Embryonic facial prominence (tissue), 1 donor: ENCODE measurements at regions not wholly inside any gene's neighbourhood (a gene's known extent, or its start where the extent isn't known, plus 50 kb on each side); places are given as distances from the start of the nearest gene placed in this dataset.

Source experiments
- DNase-seq: peaks from one replicate; pipeline ENCODE4 v3.0.0-alpha.2; 2016; ENCODE audit errors: extremely low spot score

DNA sequence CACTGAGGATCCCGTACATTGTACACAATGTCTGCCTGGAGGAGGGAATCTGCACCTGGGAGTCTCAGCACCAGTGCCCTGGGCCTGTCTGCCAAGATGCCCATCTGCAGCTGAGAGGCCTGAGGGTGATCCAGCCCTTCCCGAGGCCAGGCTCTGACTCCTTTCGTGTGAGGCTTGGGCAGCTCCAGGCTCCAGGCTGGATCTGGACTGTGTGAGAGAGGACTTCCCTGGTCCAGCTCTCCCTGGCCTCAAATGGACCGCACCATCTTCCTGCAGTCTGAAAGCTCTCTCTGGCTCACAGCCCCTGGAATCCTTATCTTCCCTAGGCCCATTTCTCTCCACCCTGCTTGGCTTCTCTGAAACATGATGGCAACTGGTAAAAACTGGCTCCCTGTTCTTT lies 324.6 kb downstream of the DYSF start:
- no peak for DNase-seq

DNA sequence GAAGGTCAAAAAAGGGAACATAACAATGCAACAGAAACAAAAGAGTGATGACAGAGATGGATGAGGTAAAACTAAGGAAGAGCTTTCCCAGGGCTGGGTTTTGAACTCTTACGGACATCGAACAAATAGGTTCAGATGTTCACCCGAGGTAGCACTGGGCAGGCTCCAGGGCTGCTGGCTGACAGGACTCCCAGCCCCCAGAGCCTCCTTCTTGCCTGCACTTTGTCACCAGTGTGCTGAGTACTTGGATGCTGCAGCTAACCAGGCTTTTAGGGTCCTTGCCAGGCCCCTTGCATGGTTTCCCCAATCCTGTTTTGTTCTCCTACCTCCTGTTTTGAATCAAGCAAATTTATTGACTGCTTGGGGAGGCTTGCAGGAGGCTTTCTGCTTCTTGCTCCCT lies 322.9 kb downstream of the DYSF start:
- DNase-seq: no peak

- no peak for DNase-seq
Observed at GRCh38 chr2:71773218-71773617, 319.9 kb downstream of the DYSF start.

DNA sequence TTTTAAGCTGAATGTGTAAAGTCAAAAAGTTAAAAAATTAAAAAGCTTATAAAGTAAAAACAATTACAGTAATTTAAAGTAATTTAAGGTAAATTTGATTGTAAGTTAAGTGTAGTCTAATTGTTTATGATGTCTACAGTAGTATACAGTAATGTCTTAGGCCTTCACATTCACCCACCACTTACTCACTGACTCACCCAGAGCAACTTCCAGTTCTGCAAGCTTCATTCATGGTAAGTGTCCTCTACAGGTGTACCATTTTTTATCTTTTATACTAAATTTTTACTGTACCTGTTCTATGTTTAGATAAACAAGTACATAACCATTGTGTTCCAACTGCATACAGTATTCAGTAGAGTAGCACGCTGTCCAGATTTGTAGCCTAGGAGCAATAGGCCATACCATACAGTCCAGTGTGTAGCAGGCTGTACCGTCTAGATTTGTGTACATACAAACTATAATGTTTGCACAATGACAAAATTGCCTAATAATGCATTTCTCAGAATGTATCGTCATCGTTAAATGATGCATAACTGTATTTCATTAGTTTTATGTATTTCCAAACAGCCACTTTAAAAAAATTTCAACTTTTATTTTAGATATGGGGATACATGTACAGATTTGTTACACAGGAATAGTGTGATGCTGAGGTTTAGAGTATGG lies 319.3 kb downstream of the DYSF start:
- DNase-seq: no peak

- no peak for DNase-seq
Observed at GRCh38 chr2:71767663-71768062, 314.3 kb downstream of the DYSF start.

DNA sequence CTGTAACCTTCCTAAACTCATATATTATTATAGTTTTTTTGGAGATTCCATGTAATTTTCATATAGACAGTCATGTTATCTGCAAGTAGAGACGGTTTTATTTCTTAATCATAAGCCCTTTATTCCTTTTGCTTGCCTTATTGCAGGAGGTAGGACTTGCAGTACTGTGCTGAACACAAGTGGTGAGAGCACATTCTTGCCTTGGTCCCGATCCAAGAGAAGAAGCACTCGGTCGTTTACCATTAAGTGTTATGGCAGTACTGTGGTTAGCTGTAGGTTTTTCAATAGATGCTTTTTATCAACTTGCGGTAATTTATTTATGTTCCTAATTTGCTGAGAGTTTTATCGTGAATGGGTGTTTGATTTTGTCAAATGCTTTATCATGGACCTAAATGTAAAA lies 305.7 kb downstream of the DYSF start:
- no peak for DNase-seq

DNA sequence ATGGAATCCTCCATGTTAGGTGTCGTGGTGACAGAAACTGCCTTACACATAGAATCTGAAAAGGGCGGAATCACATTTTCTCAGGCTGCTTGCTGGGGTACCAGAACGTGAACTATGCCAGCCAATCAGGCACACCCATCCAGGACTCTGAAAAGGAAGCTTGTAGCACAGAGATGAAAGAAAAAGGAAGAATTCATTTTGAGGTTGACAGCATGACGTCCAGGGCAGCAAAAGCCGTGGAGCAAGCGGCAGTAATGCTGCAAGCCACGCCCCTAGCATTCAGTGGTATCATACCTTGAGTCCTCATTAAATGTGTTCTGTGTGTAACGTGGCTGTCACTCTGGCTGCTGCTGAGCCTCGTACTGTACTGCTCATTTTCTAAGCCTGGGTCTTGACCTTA lies 304.0 kb downstream of the DYSF start:
- no peak for DNase-seq

DNA sequence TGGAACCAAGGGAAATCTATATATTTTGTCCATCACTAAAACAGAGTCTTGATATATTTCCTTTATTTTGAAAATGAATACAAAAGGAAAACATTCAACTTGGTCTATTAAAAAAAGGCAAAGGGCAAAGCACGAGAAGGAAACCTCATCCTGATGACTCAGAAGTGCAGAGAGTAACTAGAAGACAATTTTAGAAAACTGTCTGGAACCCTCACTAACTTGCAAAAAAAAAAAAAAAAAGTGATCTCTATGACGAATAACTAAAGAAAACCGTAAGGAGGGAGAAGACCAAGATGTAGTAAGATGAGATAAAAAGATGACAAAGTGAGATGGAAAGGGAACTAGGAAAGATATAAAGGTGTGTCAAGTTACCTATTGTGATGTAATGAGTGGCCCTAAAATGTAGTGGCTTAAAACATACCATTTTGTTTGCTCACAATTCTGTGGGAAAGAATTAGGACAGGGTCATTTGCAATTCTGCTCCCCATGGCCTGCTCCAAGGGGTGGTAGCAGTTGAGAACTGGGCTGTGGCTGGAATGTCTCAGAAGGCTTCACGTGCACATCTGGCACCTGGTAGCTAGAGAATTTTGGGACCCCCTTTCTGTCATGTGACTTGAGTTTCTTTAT lies 303.0 kb downstream of the DYSF start:
- DNase-seq: no peak

GRCh38 chr2:71751590-71751989 lies 298.2 kb downstream of the DYSF start:
- no peak for DNase-seq

GRCh38 chr2:71749671-71750101 lies 296.3 kb downstream of the DYSF start:
- DNase-seq: no peak

GRCh38 chr2:71748227-71748626 lies 294.9 kb downstream of the DYSF start:
- no peak for DNase-seq

DNA sequence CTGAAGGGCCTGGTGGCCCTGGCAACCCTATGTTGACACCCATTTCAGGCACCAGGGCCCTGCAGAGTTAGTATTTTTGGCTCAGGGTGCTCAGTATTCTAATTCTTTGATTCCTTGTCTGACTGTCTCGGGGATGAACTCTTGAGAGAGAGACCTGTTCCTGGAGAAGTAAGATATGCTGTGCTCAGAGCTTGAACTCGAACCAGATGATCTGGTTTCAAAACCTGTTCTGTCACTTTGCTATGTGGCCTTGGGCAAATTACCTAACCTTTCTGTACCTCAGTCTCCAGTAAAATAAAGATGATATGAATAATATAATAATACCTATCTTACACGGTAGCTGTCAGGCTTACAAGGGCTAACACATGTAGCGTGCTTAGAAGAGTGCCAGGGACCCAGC lies 294.2 kb downstream of the DYSF start:
- no peak for DNase-seq

DNA sequence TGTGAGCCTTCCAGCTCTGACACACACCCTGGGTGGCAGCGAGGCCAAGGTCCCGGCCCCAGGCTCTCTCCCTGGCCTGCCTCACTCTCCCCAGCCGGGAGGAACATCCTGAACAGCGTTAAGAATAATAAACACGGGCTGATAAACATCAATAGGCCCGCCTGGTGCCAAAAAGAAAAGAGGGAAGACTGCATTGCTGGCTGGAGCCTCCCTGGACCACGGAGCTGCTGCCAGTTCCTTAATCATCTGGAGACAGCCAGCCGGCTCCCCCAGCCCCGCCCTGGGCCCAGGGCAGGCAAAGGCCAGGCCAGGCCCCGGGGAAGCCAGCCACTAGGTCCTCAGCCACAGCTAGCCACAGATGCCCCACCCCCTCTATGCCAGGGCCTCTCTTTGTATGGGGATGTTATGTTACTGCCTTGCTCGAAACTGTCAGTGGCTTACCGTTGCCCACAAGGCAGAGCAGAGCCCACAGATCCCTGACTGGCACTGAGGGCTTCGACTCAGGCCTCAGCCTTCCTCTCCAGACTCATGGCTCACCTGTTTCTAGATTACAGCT lies 293.7 kb downstream of the DYSF start:
- DNase-seq: no peak

DNA sequence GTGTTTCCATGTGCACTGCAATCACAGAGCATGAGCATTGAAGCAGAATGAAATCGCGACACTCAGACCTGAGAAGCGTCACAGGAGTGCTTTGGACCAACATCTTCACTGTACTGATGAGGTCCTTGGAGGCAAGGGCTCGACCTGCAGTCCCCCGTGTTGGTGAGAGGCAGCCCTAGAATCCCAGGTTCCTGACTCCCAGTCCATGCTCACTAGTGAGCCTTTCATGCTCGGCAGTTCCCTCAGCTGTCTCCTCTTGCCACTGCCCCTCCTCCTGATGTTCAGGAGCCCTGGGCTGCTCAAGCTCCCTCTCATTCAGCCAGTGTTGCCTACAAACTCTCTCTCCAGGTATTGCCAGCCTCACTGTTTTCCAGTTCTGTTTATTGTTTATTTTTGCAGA lies 291.4 kb downstream of the DYSF start:
- DNase-seq: no peak

- DNase-seq: no peak
Observed at GRCh38 chr2:71743995-71744675, 290.8 kb downstream of the DYSF start.

DNA sequence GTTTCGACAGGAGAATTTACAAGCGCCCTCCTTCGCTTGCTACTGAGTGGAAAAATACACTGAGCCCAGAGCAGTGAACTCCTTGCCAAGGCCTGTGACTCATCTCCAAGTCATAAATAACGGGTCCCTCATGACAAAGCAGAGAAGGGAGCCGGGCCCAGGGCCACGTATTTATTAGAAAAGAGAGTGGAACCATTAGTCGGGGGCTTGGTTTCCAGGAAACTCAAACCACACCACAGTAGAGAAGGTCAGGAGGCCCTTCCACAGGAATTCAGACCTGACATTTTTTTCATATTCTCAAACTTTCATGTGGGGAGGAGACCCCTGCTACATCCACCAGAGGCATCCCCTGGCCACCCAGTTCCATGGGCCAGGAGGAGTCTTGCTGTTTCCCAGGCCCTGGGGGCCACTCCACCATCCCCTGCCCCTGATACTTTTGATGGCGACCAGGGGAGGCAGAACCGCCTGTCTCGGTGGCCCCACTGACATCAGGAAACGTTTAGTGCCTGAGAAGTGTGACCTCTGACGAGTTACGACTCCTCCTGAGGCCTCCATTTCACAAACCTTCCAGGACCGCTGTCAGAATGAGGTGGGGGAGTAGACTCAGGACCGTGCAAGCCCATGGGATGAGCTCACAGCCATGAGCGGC lies 289.7 kb downstream of the DYSF start:
- no peak for DNase-seq

DNA sequence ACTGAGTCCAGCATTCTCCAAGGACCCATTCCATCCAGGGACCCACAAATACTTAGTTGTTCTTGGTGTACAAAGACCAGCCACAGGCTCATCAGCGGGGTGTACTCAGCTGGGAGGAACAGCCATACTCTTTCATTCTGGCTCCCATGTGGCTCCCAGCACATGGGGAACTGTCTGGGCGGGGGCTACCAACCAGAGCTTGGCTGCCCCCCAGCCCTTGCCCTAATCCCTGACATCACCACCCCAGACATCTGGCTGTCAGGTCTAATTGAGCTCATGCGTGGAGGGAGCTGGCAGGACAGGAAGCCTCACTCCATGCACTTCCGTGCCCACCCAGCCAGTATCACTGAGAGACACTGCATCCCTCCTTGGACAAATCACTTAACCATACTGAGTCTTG lies 283.6 kb downstream of the DYSF start:
- no peak for DNase-seq

- no peak for DNase-seq
Observed at GRCh38 chr2:71736091-71736861, 282.9 kb downstream of the DYSF start.
